H9 (cell line): ENCODE measurements at regions not wholly inside any gene's neighbourhood (a gene's known extent, or its start where the extent isn't known, plus 50 kb on each side); places are given as distances from the start of the nearest gene placed in this dataset.

ENCODE experiments used
- DNase-seq: peaks from one replicate; pipeline ENCODE4 v3.0.0-alpha.2; 2017
- H2AFZ ChIP-seq: one replicate; pipeline ENCODE4 v1.6.1; 2013; ENCODE audit warnings: mild to moderate bottlenecking, low read length, control low read depth, moderate library complexity
- H2AK5ac ChIP-seq: 2 replicates; pipeline ENCODE4 v1.6.1; 2013; ENCODE audit warnings: low read length, control low read depth, mixed read lengths; ENCODE audit not compliant: insufficient read length
- H2BK120ac ChIP-seq: one replicate; pipeline ENCODE4 v1.6.1; 2013; ENCODE audit warnings: low read depth, mild to moderate bottlenecking, low read length, control low read depth, inconsistent platforms; ENCODE audit not compliant: poor library complexity, severe bottlenecking
- H2BK12ac ChIP-seq: 2 replicates; pipeline ENCODE4 v1.6.1; 2013; ENCODE audit warnings: low read length, control low read depth, mixed read lengths, low read depth; ENCODE audit not compliant: insufficient read length
- H2BK15ac ChIP-seq: 2 replicates; pipeline ENCODE4 v1.6.1; 2013; ENCODE audit warnings: low read depth, low read length, control low read depth
- H2BK20ac ChIP-seq: one replicate; pipeline ENCODE4 v1.6.1; 2013; ENCODE audit warnings: low read depth, mild to moderate bottlenecking, low read length, control low read depth, inconsistent platforms; ENCODE audit not compliant: poor library complexity, severe bottlenecking
- H2BK5ac ChIP-seq: 2 replicates; pipeline ENCODE4 v1.6.1; 2013; ENCODE audit warnings: low read length, control low read depth, mixed read lengths; ENCODE audit not compliant: insufficient read length
- H3K14ac ChIP-seq: 2 replicates; pipeline ENCODE4 v1.6.1; 2013; ENCODE audit warnings: low read length, control low read depth; ENCODE audit not compliant: insufficient read depth
- H3K18ac ChIP-seq: 2 replicates; pipeline ENCODE4 v1.6.1; 2013; ENCODE audit warnings: low read depth, mild to moderate bottlenecking, mixed read lengths, low read length, control low read depth; ENCODE audit not compliant: insufficient read length
- H3K23ac ChIP-seq: 2 replicates; pipeline ENCODE4 v1.6.1; 2013; ENCODE audit warnings: low read length, control low read depth, mixed read lengths, low read depth; ENCODE audit not compliant: insufficient read length
- H3K23me2 ChIP-seq: 2 replicates; pipeline ENCODE4 v1.6.1; 2013; ENCODE audit warnings: low read depth, mild to moderate bottlenecking, mixed read lengths, low read length, control low read depth; ENCODE audit not compliant: insufficient read length, poor library complexity, severe bottlenecking
- H3K27ac ChIP-seq: 2 replicates; pipeline ENCODE4 v1.5.1; 2013; ENCODE audit warnings: low read length, control low read depth, mixed read lengths, low read depth; ENCODE audit not compliant: insufficient read length
- H3K27me3 ChIP-seq: 2 replicates; pipeline ENCODE4 v1.6.1; 2013; ENCODE audit warnings: low read length, control low read depth, inconsistent platforms; ENCODE audit not compliant: insufficient read depth
- H3K4ac ChIP-seq: 2 replicates; pipeline ENCODE4 v1.6.1; 2013; ENCODE audit warnings: low read depth, mild to moderate bottlenecking, control low read depth, inconsistent platforms, low read length, moderate library complexity
- H3K4me1 ChIP-seq: 2 replicates; pipeline ENCODE4 v1.6.1; 2013; ENCODE audit warnings: low read length, control low read depth, inconsistent platforms; ENCODE audit not compliant: insufficient read depth
- H3K4me2 ChIP-seq: 2 replicates; pipeline ENCODE4 v1.6.1; 2013; ENCODE audit warnings: low read length, control low read depth, mixed read lengths; ENCODE audit not compliant: insufficient read length, insufficient read depth
- H3K56ac ChIP-seq: 2 replicates; pipeline ENCODE4 v1.6.1; 2013; ENCODE audit warnings: low read depth, mild to moderate bottlenecking, mixed read lengths, low read length, control low read depth; ENCODE audit not compliant: insufficient read length
- H3K79me1 ChIP-seq: 2 replicates; pipeline ENCODE4 v1.6.1; 2013; ENCODE audit warnings: low read depth, mild to moderate bottlenecking, moderate library complexity, low read length, control low read depth, inconsistent platforms; ENCODE audit not compliant: insufficient read depth, poor library complexity, severe bottlenecking
- H3K79me2 ChIP-seq: 2 replicates; pipeline ENCODE4 v1.6.1; 2013; ENCODE audit warnings: low read length, control low read depth, inconsistent platforms; ENCODE audit not compliant: insufficient read depth
- H3K9ac ChIP-seq: 2 replicates; pipeline ENCODE4 v1.6.1; 2013; ENCODE audit warnings: low read length, control low read depth, mixed read lengths; ENCODE audit not compliant: insufficient read length; ENCODE audit errors: extremely low read depth
- H3K9me3 ChIP-seq: one replicate; pipeline ENCODE4 v1.6.1; 2013; ENCODE audit warnings: low read depth, low read length, inconsistent platforms; ENCODE audit not compliant: control insufficient read depth
- H3T11ph ChIP-seq: one replicate; pipeline ENCODE4 v1.6.1; 2013; ENCODE audit warnings: mild to moderate bottlenecking, low read length, control low read depth, inconsistent platforms
- H4K20me1 ChIP-seq: one replicate; pipeline ENCODE4 v1.6.1; 2013; ENCODE audit not compliant: control insufficient read depth, insufficient read length, insufficient read depth
- H4K5ac ChIP-seq: 2 replicates; pipeline ENCODE4 v1.6.1; 2013; ENCODE audit warnings: low read depth, mild to moderate bottlenecking, mixed read lengths, low read length, control low read depth; ENCODE audit not compliant: insufficient read length
- H4K8ac ChIP-seq: replicated peaks from 2 replicates; pipeline ENCODE4 v1.6.1; 2013; ENCODE audit warnings: low read length, control low read depth, mixed read lengths, low read depth; ENCODE audit not compliant: insufficient read length
- H4K91ac ChIP-seq: 2 replicates; pipeline ENCODE4 v1.6.1; 2013; ENCODE audit warnings: low read depth, mild to moderate bottlenecking, moderate library complexity, mixed read lengths, low read length, control low read depth; ENCODE audit not compliant: insufficient read length
- H3K27ac Mint-ChIP-seq, 3 experiments: 2 replicates in 2 of 3; 3 replicates in 1 of 3; pipeline ENCODE4 v1.8.0; 2020 to 2021; ENCODE audit warnings: mixed read lengths in 3 of 3, mild to moderate bottlenecking in 1 of 3, moderate library complexity in 1 of 3
- H3K27me3 Mint-ChIP-seq: 2 replicates; pipeline ENCODE4 v1.8.0; 2021; ENCODE audit warnings: low read depth, mild to moderate bottlenecking, moderate library complexity, mixed read lengths
- H3K36me3 Mint-ChIP-seq, 3 experiments: 2 replicates in 2 of 3; 3 replicates in 1 of 3; pipeline ENCODE4 v1.8.0; 2020 to 2021; ENCODE audit warnings: low read depth in 3 of 3, mixed read lengths in 3 of 3; ENCODE audit not compliant: insufficient read depth in 1 of 3
- H3K4me1 Mint-ChIP-seq, 2 experiments: 2 replicates each; pipeline ENCODE4 v1.8.0; 2020; ENCODE audit warnings: mixed read lengths in 2 of 2
- H3K4me3 Mint-ChIP-seq, 2 experiments: 2 replicates in 1 of 2; 3 replicates in 1 of 2; pipeline ENCODE4 v1.8.0; 2020 to 2021; ENCODE audit warnings: mild to moderate bottlenecking in 2 of 2, mixed read lengths in 2 of 2, moderate library complexity in 1 of 2
- H3K9me3 Mint-ChIP-seq, 2 experiments: 2 replicates in 1 of 2; 3 replicates in 1 of 2; pipeline ENCODE4 v1.8.0; 2020; ENCODE audit warnings: mild to moderate bottlenecking in 2 of 2, mixed read lengths in 2 of 2, moderate library complexity in 1 of 2
- CTCF ChIP-seq: fragments of 200-600 bp; sonication (generic); conservative IDR thresholded peaks from 3 replicates; pipeline ENCODE4 v1.8.0; 2021; ENCODE audit warnings: antibody characterized with exemption, mild to moderate bottlenecking
- WGBS: extraction: QIAGEN DNeasy Blood & Tissue Kit; methylation state at CpG from one replicate; pipeline ENCODE4 v1.1.7; 2013; ENCODE audit warnings: missing lambda C conversion rate, low lambda C conversion rate, mixed read lengths; ENCODE audit not compliant: insufficient read length; ENCODE audit errors: extremely low coverage; 5-methylcytosine and 5-hydroxymethylcytosine counted together

DNA sequence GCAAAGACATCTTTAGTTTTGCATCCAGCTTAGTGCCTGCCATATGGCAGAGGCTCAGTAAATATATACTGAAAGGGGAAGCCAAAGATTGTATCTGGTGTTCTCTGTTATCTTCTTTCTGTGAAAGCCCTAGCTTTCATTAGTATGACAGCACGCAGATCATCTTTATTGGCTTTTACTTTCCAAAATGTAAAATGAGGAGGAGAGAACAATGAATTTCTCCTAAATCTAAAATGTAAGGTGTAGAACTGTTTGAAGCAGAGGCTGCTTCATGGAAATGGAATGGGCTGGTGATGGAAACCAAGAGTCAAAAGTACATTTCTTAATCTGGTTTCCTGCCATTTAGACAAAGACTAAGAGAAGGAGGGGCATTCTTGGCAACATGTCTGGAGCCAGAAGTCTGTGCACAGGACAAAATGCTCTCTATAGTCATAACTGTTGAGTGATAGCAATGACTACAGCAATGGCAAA, 1029.9 kb upstream of the PIK3C3 start:
- no peak overlapping the region for H3K27ac ChIP-seq
- H3K4ac ChIP-seq: no peak overlapping the region
- H3K4me1 ChIP-seq: no peaks in the 10 kb centered on the region
- H3K4me3 Mint-ChIP-seq: no peak overlapping the region; a peak in 1 of 5 replicates
- no peak overlapping the region for H2BK20ac ChIP-seq
- H2AFZ ChIP-seq: no peak overlapping the region
- no peak overlapping the region for H2BK12ac ChIP-seq
- no peaks in the 10 kb centered on the region for H3K79me2 ChIP-seq
- H4K91ac ChIP-seq: no peak overlapping the region
- peaks cover 0 to 1% (median 0%) of the 10 kb centered on the region in 3 experiments; a peak in 1 of 7 replicates for H3K36me3 Mint-ChIP-seq
- no peaks in the 10 kb centered on the region for H3K4me1 Mint-ChIP-seq
- H3K9me3 Mint-ChIP-seq: no peaks in the 10 kb centered on the region; a peak in 1 of 5 replicates
- H3K27me3 ChIP-seq: no peaks in the 10 kb centered on the region
- no peak overlapping the region for H4K8ac ChIP-seq
- no peak overlapping the region for H3K9ac ChIP-seq
- no peak overlapping the region for H2AK5ac ChIP-seq
- H3K4me2 ChIP-seq: no peak overlapping the region
- H2BK5ac ChIP-seq: no peak overlapping the region
- no peak overlapping the region for H3K23ac ChIP-seq
- H3T11ph ChIP-seq: no peak overlapping the region
- no peak for TF ChIP-seq CTCF
- H3K27ac Mint-ChIP-seq: no peak overlapping the region
- no peak overlapping the region for H2BK15ac ChIP-seq
- H2BK120ac ChIP-seq: no peak overlapping the region
- no peak overlapping the region for H3K14ac ChIP-seq
- DNase-seq: no peak
- H4K5ac ChIP-seq: no peak overlapping the region
- H3K9me3 ChIP-seq: no peaks in the 10 kb centered on the region
- H3K79me1 ChIP-seq: no peaks in the 10 kb centered on the region
- no peak overlapping the region for H3K18ac ChIP-seq
- H4K20me1 ChIP-seq: no peaks in the 10 kb centered on the region
- no CpG with 5 or more reads among the region's 1 CpG for WGBS
- H3K27me3 Mint-ChIP-seq: peaks cover 2% of the 10 kb centered on the region; the same call in 1 of the 2 replicates
- no peak overlapping the region for H3K56ac ChIP-seq
- H3K23me2 ChIP-seq: no peaks in the 10 kb centered on the region
